WTC11 (cell line): ENCODE measurements at regions not wholly inside any gene's neighbourhood (a gene's known extent, or its start where the extent isn't known, plus 50 kb on each side); places are given as distances from the start of the nearest gene placed in this dataset.

ENCODE experiments used
- ATAC-seq: fragments of 200-7000 bp; cut with Tn5 transposase; 2 replicates; pipeline ENCODE4 v1.10.0; 2021; ENCODE audit warnings: mild to moderate bottlenecking, moderate library complexity
- CTCF ChIA-PET: fragments of 300-600 bp; sonication (Branson Sonifier 250); formaldehyde crosslinking; loops from one replicate; lab custom pipeline; 2021; ENCODE audit warnings: antibody characterized with exemption; lab: Charles Lee
- POLR2A ChIA-PET: fragments of 350-600 bp; sonication (Branson Sonifier 250); formaldehyde crosslinking; loops from one replicate; lab custom pipeline; 2021; ENCODE audit warnings: antibody characterized with exemption; lab: Charles Lee
- DNase-seq: peaks from one replicate; pipeline ENCODE4 v3.0.0; 2021; ENCODE audit warnings: low spot score
- H3K27ac Mint-ChIP-seq: 2 replicates; pipeline ENCODE4 v1.8.0; 2021; ENCODE audit warnings: mixed read lengths
- H3K27me3 Mint-ChIP-seq: 2 replicates; pipeline ENCODE4 v1.8.0; 2021; ENCODE audit warnings: low read depth, mild to moderate bottlenecking, moderate library complexity, mixed read lengths
- H3K36me3 Mint-ChIP-seq: 2 replicates; pipeline ENCODE4 v1.8.0; 2021; ENCODE audit warnings: mixed read lengths
- H3K4me1 Mint-ChIP-seq: 2 replicates; pipeline ENCODE4 v1.8.0; 2022; ENCODE audit warnings: mixed read lengths
- H3K4me3 Mint-ChIP-seq: 2 replicates; pipeline ENCODE4 v1.8.0; 2021; ENCODE audit warnings: mild to moderate bottlenecking, moderate library complexity, mixed read lengths
- H3K9me3 Mint-ChIP-seq: 2 replicates; pipeline ENCODE4 v1.8.0; 2021; ENCODE audit warnings: mixed read lengths
- ATF6 ChIP-seq: sonication (generic); formaldehyde crosslinking; IDR thresholded peaks from 2 replicates; pipeline ENCODE4 v1.8.1; 2023; ENCODE audit warnings: mild to moderate bottlenecking, missing genetic modification reagents
- CTCF ChIP-seq: fragments of 200-600 bp; IDR thresholded peaks from 2 replicates; pipeline ENCODE4 v1.8.0; 2022; ENCODE audit warnings: antibody characterized with exemption
- GABPB1 ChIP-seq: sonication (generic); formaldehyde crosslinking; IDR thresholded peaks from 2 replicates; pipeline ENCODE4 v1.8.1; 2023; ENCODE audit warnings: mild to moderate bottlenecking, missing genetic modification reagents
- MXD4 ChIP-seq: fragments of 250-450 bp; sonication (Bioruptor Pico); IDR thresholded peaks from 2 replicates; pipeline ENCODE4 v1.8.0; 2021; ENCODE audit warnings: mild to moderate bottlenecking, moderate library complexity, borderline replicate concordance
- MYBL2 ChIP-seq: sonication (generic); formaldehyde crosslinking; IDR thresholded peaks from 2 replicates; pipeline ENCODE4 v1.8.1; 2023; ENCODE audit warnings: mild to moderate bottlenecking, moderate library complexity, missing genetic modification reagents
- RELA ChIP-seq: sonication (generic); formaldehyde crosslinking; IDR thresholded peaks from 2 replicates; pipeline ENCODE4 v1.8.1; 2022; ENCODE audit warnings: missing genetic modification reagents, mild to moderate bottlenecking, borderline replicate concordance
- RORB ChIP-seq: fragments of 250-450 bp; sonication (Bioruptor Pico); IDR thresholded peaks from 2 replicates; pipeline ENCODE4 v1.9.0; 2021; ENCODE audit warnings: mild to moderate bottlenecking
- SOX15 ChIP-seq: fragments of 250-450 bp; sonication (Bioruptor Pico); IDR thresholded peaks from 2 replicates; pipeline ENCODE4 v1.9.0; 2021; ENCODE audit warnings: mild to moderate bottlenecking
- SP1 ChIP-seq: sonication (generic); formaldehyde crosslinking; conservative IDR thresholded peaks from 2 replicates; pipeline ENCODE4 v1.8.1; 2022; ENCODE audit warnings: missing genetic modification reagents
- STAT6 ChIP-seq: sonication (generic); formaldehyde crosslinking; conservative IDR thresholded peaks from 2 replicates; pipeline ENCODE4 v1.8.1; 2023; ENCODE audit warnings: mild to moderate bottlenecking, low read depth, missing genetic modification reagents, moderate library complexity
- ZNF138 ChIP-seq: sonication (generic); formaldehyde crosslinking; conservative IDR thresholded peaks from 2 replicates; pipeline ENCODE4 v1.8.1; 2022; ENCODE audit warnings: mild to moderate bottlenecking, moderate library complexity, missing genetic modification reagents
- ZNF263 ChIP-seq: sonication (generic); formaldehyde crosslinking; IDR thresholded peaks from 2 replicates; pipeline ENCODE4 v1.8.1; 2022; ENCODE audit warnings: low read depth, mild to moderate bottlenecking, moderate library complexity, missing genetic modification reagents
- ZNF396 ChIP-seq: fragments of 250-450 bp; sonication (Bioruptor Pico); IDR thresholded peaks from 2 replicates; pipeline ENCODE4 v1.8.0; 2021; ENCODE audit warnings: mild to moderate bottlenecking, moderate library complexity, borderline replicate concordance
- ZNF425 ChIP-seq: fragments of 250-450 bp; sonication (Bioruptor Pico); conservative IDR thresholded peaks from 2 replicates; pipeline ENCODE4 v1.9.0; 2021; ENCODE audit warnings: mild to moderate bottlenecking
- TF ChIP-seq, protein P1 (sequence below): fragments of 250-450 bp; sonication (Bioruptor Pico); IDR thresholded peaks from 2 replicates; pipeline ENCODE4 v1.9.0; 2021; ENCODE audit warnings: mild to moderate bottlenecking, borderline replicate concordance
- TF ChIP-seq, protein P2 (sequence below): fragments of 250-450 bp; sonication (Bioruptor Pico); IDR thresholded peaks from 2 replicates; pipeline ENCODE4 v1.9.0; 2021; ENCODE audit warnings: mild to moderate bottlenecking
- TF ChIP-seq, protein P3 (sequence below): sonication (generic); formaldehyde crosslinking; IDR thresholded peaks from 2 replicates; pipeline ENCODE4 v1.8.0; 2022; ENCODE audit warnings: mild to moderate bottlenecking, missing genetic modification reagents
- TF ChIP-seq, protein P4 (sequence below): sonication (generic); formaldehyde crosslinking; IDR thresholded peaks from 2 replicates; pipeline ENCODE4 v1.8.1; 2023; ENCODE audit warnings: mild to moderate bottlenecking, missing genetic modification reagents
- TF ChIP-seq, protein P5 (sequence below): sonication (generic); formaldehyde crosslinking; IDR thresholded peaks from 2 replicates; pipeline ENCODE4 v1.8.1; 2023; ENCODE audit warnings: mild to moderate bottlenecking, missing genetic modification reagents, moderate library complexity

GRCh38 chr3:66812136-66812535 is 186.0 kb upstream of the KBTBD8 start (continued):
- TF ChIP-seq, protein P1, sequence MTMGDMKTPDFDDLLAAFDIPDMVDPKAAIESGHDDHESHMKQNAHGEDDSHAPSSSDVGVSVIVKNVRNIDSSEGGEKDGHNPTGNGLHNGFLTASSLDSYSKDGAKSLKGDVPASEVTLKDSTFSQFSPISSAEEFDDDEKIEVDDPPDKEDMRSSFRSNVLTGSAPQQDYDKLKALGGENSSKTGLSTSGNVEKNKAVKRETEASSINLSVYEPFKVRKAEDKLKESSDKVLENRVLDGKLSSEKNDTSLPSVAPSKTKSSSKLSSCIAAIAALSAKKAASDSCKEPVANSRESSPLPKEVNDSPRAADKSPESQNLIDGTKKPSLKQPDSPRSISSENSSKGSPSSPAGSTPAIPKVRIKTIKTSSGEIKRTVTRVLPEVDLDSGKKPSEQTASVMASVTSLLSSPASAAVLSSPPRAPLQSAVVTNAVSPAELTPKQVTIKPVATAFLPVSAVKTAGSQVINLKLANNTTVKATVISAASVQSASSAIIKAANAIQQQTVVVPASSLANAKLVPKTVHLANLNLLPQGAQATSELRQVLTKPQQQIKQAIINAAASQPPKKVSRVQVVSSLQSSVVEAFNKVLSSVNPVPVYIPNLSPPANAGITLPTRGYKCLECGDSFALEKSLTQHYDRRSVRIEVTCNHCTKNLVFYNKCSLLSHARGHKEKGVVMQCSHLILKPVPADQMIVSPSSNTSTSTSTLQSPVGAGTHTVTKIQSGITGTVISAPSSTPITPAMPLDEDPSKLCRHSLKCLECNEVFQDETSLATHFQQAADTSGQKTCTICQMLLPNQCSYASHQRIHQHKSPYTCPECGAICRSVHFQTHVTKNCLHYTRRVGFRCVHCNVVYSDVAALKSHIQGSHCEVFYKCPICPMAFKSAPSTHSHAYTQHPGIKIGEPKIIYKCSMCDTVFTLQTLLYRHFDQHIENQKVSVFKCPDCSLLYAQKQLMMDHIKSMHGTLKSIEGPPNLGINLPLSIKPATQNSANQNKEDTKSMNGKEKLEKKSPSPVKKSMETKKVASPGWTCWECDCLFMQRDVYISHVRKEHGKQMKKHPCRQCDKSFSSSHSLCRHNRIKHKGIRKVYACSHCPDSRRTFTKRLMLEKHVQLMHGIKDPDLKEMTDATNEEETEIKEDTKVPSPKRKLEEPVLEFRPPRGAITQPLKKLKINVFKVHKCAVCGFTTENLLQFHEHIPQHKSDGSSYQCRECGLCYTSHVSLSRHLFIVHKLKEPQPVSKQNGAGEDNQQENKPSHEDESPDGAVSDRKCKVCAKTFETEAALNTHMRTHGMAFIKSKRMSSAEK: no peak
- TF ChIP-seq ZNF396: no peak
- TF ChIP-seq MXD4 (CRISPR knock-in tag): no peak
- no peak for TF ChIP-seq CTCF
- TF ChIP-seq RORB (CRISPR knock-in tag): no peak
- no peak for TF ChIP-seq SOX15 (CRISPR knock-in tag)
- no peak for TF ChIP-seq MYBL2 (CRISPR knock-in tag)
- TF ChIP-seq, protein P2, sequence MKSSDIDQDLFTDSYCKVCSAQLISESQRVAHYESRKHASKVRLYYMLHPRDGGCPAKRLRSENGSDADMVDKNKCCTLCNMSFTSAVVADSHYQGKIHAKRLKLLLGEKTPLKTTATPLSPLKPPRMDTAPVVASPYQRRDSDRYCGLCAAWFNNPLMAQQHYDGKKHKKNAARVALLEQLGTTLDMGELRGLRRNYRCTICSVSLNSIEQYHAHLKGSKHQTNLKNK (CRISPR knock-in tag): no peak

- POLR2A ChIA-PET: no interaction called here
- H3K9me3 Mint-ChIP-seq: peaks cover 6% of the 10 kb centered on the region
- H3K4me3 Mint-ChIP-seq: no peak overlapping the region
- CTCF ChIA-PET: no interaction called here
- no peaks in the 10 kb centered on the region for H3K36me3 Mint-ChIP-seq
- DNase-seq (no peak), ATAC-seq (no peak)
- no peak for TF ChIP-seq ZNF425 (CRISPR knock-in tag)
- no peak for TF ChIP-seq GABPB1
- no peak for TF ChIP-seq STAT6 (CRISPR knock-in tag)
- TF ChIP-seq, protein P3, sequence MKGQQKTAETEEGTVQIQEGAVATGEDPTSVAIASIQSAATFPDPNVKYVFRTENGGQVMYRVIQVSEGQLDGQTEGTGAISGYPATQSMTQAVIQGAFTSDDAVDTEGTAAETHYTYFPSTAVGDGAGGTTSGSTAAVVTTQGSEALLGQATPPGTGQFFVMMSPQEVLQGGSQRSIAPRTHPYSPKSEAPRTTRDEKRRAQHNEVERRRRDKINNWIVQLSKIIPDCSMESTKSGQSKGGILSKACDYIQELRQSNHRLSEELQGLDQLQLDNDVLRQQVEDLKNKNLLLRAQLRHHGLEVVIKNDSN: no peak
- no peak for TF ChIP-seq ATF6 (CRISPR knock-in tag)
- TF ChIP-seq, protein P4, sequence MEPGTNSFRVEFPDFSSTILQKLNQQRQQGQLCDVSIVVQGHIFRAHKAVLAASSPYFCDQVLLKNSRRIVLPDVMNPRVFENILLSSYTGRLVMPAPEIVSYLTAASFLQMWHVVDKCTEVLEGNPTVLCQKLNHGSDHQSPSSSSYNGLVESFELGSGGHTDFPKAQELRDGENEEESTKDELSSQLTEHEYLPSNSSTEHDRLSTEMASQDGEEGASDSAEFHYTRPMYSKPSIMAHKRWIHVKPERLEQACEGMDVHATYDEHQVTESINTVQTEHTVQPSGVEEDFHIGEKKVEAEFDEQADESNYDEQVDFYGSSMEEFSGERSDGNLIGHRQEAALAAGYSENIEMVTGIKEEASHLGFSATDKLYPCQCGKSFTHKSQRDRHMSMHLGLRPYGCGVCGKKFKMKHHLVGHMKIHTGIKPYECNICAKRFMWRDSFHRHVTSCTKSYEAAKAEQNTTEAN (CRISPR knock-in tag): no peak
- TF ChIP-seq MYBL2 (CRISPR knock-in tag): no peak
- TF ChIP-seq SP1 (CRISPR knock-in tag): no peak
- no peak for TF ChIP-seq RELA (CRISPR knock-in tag)
- TF ChIP-seq ZNF263: no peak
- TF ChIP-seq ZNF138: no peak
- TF ChIP-seq, protein P5, sequence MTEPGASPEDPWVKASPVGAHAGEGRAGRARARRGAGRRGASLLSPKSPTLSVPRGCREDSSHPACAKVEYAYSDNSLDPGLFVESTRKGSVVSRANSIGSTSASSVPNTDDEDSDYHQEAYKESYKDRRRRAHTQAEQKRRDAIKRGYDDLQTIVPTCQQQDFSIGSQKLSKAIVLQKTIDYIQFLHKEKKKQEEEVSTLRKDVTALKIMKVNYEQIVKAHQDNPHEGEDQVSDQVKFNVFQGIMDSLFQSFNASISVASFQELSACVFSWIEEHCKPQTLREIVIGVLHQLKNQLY (CRISPR knock-in tag): no peak
- peaks cover 29% of the 10 kb centered on the region for H3K4me1 Mint-ChIP-seq
- no peaks in the 10 kb centered on the region for H3K27me3 Mint-ChIP-seq
- no peak overlapping the region for H3K27ac Mint-ChIP-seq
Observed at GRCh38 chr3:66812741-66813140, 185.4 kb upstream of the KBTBD8 start.
